HEK293T (cell line): ENCODE measurements at regions not wholly inside any gene's neighbourhood (a gene's known extent, or its start where the extent isn't known, plus 50 kb on each side); places are given as distances from the start of the nearest gene placed in this dataset.

Experiments
- ARNT ChIP-seq: fragments of 450-650 bp; IDR thresholded peaks from 2 replicates; pipeline ENCODE4 v1.6.1; 2017; ENCODE audit warnings: mild to moderate bottlenecking
- ELF4 ChIP-seq: fragments of 450-650 bp; IDR thresholded peaks from 2 replicates; pipeline ENCODE4 v1.6.1; 2017; ENCODE audit warnings: antibody characterized with exemption
- FOXK2 ChIP-seq: fragments of 450-650 bp; IDR thresholded peaks from 2 replicates; pipeline ENCODE4 v1.6.1; 2016; ENCODE audit warnings: mild to moderate bottlenecking
- FOXM1 ChIP-seq: fragments of 450-650 bp; IDR thresholded peaks from 2 replicates; pipeline ENCODE4 v1.6.1; 2017; ENCODE audit warnings: mild to moderate bottlenecking, borderline replicate concordance
- L3MBTL2 ChIP-seq: fragments of 450-650 bp; conservative IDR thresholded peaks from 2 replicates; pipeline ENCODE4 v1.6.1; 2016; ENCODE audit warnings: mild to moderate bottlenecking
- PKNOX1 ChIP-seq: fragments of 450-650 bp; IDR thresholded peaks from 2 replicates; pipeline ENCODE4 v1.6.1; 2016
- SP1 ChIP-seq: fragments of 450-650 bp; IDR thresholded peaks from 2 replicates; pipeline ENCODE4 v1.6.1; 2017
- TARDBP ChIP-seq: fragments of 450-650 bp; IDR thresholded peaks from 2 replicates; pipeline ENCODE4 v1.6.1; 2016

- TF ChIP-seq L3MBTL2, result no peak
- TF ChIP-seq FOXK2, result no peak
- no peak for TF ChIP-seq TARDBP
- no peak for TF ChIP-seq SP1
- no peak for TF ChIP-seq ELF4
- TF ChIP-seq FOXM1, result no peak
- no peak for TF ChIP-seq ARNT
- no peak for TF ChIP-seq PKNOX1
Measured at GRCh38 chr2:867296-867695, 83.4 kb upstream of the SNTG2 start.
